OCI-LY7 (cell line): ENCODE measurements at regions not wholly inside any gene's neighbourhood (a gene's known extent, or its start where the extent isn't known, plus 50 kb on each side); places are given as distances from the start of the nearest gene placed in this dataset.

Experiments used
- BruUV-seq: library from RNA; stranded (reverse); fragments of 400-500 nt; replicated peaks from 2 replicates; lab custom pipeline; 2021; lab: Mats Ljungman, UMichigan
- CTCF ChIA-PET: fragments of 300-600 bp; sonication (Branson Sonifier 250); formaldehyde crosslinking; loops from one replicate; lab custom pipeline; 2022; ENCODE audit warnings: antibody characterized with exemption; ENCODE audit not compliant: unreplicated experiment; lab: Charles Lee
- POLR2A ChIA-PET: fragments of 300-600 bp; sonication (Branson Sonifier 250); formaldehyde crosslinking; loops from one replicate; lab custom pipeline; 2022; ENCODE audit warnings: antibody characterized with exemption; lab: Charles Lee
- DNase-seq: peaks from one replicate; pipeline ENCODE4 v3.0.0-alpha.2; 2015; ENCODE audit warnings: low spot score
- H2AFZ ChIP-seq: fragments of 200-600 bp; sonication (generic), shearing (Covaris generic); 2 replicates; pipeline ENCODE4 v1.6.1; 2014; ENCODE audit warnings: mild to moderate bottlenecking, antibody characterized with exemption, low read length, moderate library complexity
- H3K27ac ChIP-seq: fragments of 200-600 bp; sonication (generic); 2 replicates; pipeline ENCODE4 v1.5.1; 2014; ENCODE audit warnings: mixed run types, low read depth, mild to moderate bottlenecking, moderate library complexity, low read length, inconsistent platforms; ENCODE audit not compliant: poor library complexity, severe bottlenecking
- H3K36me3 ChIP-seq: fragments of 200-600 bp; sonication (generic); 2 replicates; pipeline ENCODE4 v1.6.1; 2014; ENCODE audit warnings: mild to moderate bottlenecking, antibody characterized with exemption, low read length, moderate library complexity, mixed read lengths; ENCODE audit not compliant: insufficient read depth
- H3K4me1 ChIP-seq: fragments of 200-600 bp; sonication (generic); 2 replicates; pipeline ENCODE4 v1.5.1; 2014; ENCODE audit warnings: mild to moderate bottlenecking, low read length; ENCODE audit not compliant: insufficient read depth, poor library complexity, severe bottlenecking
- H3K4me2 ChIP-seq: fragments of 200-600 bp; sonication (generic); 2 replicates; pipeline ENCODE4 v1.6.1; 2014; ENCODE audit warnings: mild to moderate bottlenecking, low read length
- H3K4me3 ChIP-seq: fragments of 200-600 bp; sonication (generic); 2 replicates; pipeline ENCODE4 v1.5.1; 2014; ENCODE audit warnings: mild to moderate bottlenecking, low read depth, low read length; ENCODE audit not compliant: poor library complexity, severe bottlenecking
- H3K79me2 ChIP-seq: fragments of 200-600 bp; sonication (generic); 2 replicates; pipeline ENCODE4 v1.6.1; 2016; ENCODE audit warnings: low read depth, mild to moderate bottlenecking, low read length, moderate library complexity, mixed read lengths; ENCODE audit not compliant: insufficient read depth
- H3K9me2 ChIP-seq: fragments of 200-600 bp; sonication (generic); 2 replicates; pipeline ENCODE4 v1.6.1; 2016; ENCODE audit warnings: mild to moderate bottlenecking, low read length, mixed read lengths; ENCODE audit not compliant: insufficient read depth
- H3K9me3 ChIP-seq: fragments of 200-600 bp; sonication (generic); 2 replicates; pipeline ENCODE4 v1.6.1; 2014; ENCODE audit warnings: mild to moderate bottlenecking, mixed run types, low read length, mixed read lengths
- H4K20me1 ChIP-seq: fragments of 200-600 bp; sonication (generic); 2 replicates; pipeline ENCODE4 v1.6.1; 2014; ENCODE audit warnings: mild to moderate bottlenecking, antibody characterized with exemption, low read length, moderate library complexity, mixed read lengths; ENCODE audit not compliant: insufficient read depth
- EZH2phosphoT487 ChIP-seq: fragments of 200-600 bp; sonication (generic); IDR thresholded peaks from 2 replicates; pipeline ENCODE4 v1.6.1; 2018; ENCODE audit warnings: low read depth, borderline replicate concordance, mild to moderate bottlenecking, mixed run types, antibody characterized with exemption, low read length, moderate library complexity, mixed read lengths
- intact Hi-C: fragments of 100-400 bp; cut with micrococcal nuclease; formaldehyde crosslinking; loops from one replicate; pipeline ENCODE4 v1.10.0; 2022; ENCODE audit not compliant: unreplicated experiment
- TF ChIP-seq, protein P1 (sequence below): fragments of 200-600 bp; sonication (generic); conservative IDR thresholded peaks from 2 replicates; pipeline ENCODE4 v1.5.1; 2014; ENCODE audit warnings: mild to moderate bottlenecking, antibody characterized with exemption, low read length, moderate library complexity, mixed read lengths

DNA sequence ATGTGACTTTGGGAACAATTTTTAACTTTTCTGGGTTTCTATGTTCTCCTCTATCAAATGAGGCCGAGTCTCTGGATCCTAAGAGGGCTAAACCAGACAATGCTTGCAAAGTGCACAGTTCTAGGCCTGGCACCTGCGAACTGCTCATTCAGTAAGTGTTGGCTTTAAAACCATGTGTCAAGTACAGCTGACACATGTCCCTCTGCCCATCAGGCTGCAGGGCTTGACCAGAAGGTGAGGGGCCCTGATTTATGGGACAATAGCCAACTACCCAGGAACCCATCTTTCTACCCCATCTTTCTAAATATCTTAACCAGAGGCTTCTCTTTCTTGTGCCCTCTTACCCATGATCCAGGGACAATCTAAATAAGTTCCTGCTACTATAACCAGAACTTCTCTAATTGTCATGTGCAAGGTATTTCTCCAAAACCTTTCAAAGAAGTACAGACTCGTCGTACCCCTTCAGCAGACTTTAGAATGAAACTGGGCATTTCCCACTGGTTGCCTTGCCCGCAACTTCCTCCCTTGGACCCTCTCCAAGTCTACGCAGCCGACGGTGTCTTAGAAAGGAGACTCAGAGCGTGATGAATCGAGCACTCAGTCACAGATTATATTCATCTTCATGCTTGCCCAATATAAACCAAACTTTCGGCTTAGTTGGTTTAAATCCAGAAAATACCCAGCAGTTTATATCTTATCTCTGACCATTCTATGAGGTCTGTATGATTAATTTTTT lies 69.8 kb upstream of the STEAP1B start:
- Histone ChIP-seq H2AFZ (no peak overlapping the region), H3K4me1 (peaks cover 12% of the 10 kb centered on the region), H3K9me3 (no peaks in the 10 kb centered on the region), H3K9me2 (no peaks in the 10 kb centered on the region), H3K27ac (no peak overlapping the region), H4K20me1 (no peaks in the 10 kb centered on the region), H3K4me3 (no peak overlapping the region), H3K79me2 (no peaks in the 10 kb centered on the region), H3K4me2 (no peak overlapping the region), H3K36me3 (no peaks in the 10 kb centered on the region)
- intact Hi-C loops: loop anchor here (10.0 kb wide), 1 partner anchor 55 kb away; no protein-coding TSS in a partner anchor
- BruUV-seq: no TSS peak
- POLR2A ChIA-PET: no interaction called here
- CTCF ChIA-PET: no interaction called here
- TF ChIP-seq, protein P1, sequence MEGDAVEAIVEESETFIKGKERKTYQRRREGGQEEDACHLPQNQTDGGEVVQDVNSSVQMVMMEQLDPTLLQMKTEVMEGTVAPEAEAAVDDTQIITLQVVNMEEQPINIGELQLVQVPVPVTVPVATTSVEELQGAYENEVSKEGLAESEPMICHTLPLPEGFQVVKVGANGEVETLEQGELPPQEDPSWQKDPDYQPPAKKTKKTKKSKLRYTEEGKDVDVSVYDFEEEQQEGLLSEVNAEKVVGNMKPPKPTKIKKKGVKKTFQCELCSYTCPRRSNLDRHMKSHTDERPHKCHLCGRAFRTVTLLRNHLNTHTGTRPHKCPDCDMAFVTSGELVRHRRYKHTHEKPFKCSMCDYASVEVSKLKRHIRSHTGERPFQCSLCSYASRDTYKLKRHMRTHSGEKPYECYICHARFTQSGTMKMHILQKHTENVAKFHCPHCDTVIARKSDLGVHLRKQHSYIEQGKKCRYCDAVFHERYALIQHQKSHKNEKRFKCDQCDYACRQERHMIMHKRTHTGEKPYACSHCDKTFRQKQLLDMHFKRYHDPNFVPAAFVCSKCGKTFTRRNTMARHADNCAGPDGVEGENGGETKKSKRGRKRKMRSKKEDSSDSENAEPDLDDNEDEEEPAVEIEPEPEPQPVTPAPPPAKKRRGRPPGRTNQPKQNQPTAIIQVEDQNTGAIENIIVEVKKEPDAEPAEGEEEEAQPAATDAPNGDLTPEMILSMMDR: no peak
- TF ChIP-seq EZH2phosphoT487: no peak
- no peak for DNase-seq

DNA sequence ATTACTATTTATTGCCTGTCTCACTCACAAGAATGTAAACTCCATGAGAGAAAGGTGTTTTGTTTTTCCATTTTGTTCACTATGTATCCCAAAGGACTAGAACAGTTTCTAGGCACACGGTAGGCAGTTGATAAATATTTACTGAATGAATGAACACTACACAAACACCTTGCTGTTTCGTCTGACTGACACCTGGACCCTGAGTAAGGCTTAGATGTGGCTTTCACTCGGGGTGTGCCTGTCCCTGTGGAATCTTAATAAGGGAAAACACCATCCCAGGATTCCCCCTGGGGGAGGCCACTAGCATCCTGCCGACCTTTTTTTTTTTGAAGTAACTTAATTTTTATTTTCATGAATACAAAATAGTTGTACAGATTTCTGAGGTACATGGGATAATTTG lies 66.6 kb upstream of the STEAP1B start:
- Histone ChIP-seq H3K4me2 (no peak overlapping the region), H3K79me2 (no peaks in the 10 kb centered on the region), H3K27ac (no peak overlapping the region), H3K9me3 (no peaks in the 10 kb centered on the region), H2AFZ (no peak overlapping the region), H4K20me1 (no peaks in the 10 kb centered on the region), H3K36me3 (no peaks in the 10 kb centered on the region), H3K9me2 (no peaks in the 10 kb centered on the region), H3K4me3 (no peak overlapping the region), H3K4me1 (peaks cover 27% of the 10 kb centered on the region)
- DNase-seq: no peak
- intact Hi-C loops: loop anchor here (10.0 kb wide), 1 partner anchor 52 kb away; no protein-coding TSS in a partner anchor
- no TSS peak for BruUV-seq
- ChIA-PET CTCF (no interaction called here), POLR2A (no interaction called here)
- TF ChIP-seq, protein P1: no peak
- TF ChIP-seq EZH2phosphoT487: no peak

DNA sequence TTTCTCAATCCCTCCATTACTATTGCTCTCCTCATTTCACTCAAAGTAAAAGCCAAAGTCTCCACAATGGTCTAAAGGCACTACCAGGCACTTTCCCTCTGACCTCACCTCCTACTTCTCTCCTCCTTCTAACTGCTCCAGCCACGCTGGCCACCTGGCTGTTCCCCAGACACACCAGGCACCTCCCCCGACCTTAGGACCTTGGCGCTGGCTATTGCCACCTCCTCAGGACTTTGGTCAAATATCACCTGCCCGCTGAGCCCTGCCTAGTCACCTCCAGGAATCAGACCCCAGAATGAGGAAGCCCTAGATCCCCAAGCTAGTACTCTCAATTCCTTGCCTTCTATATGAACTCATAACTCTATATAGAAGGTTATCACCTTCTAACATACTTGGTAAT lies 66.2 kb upstream of the STEAP1B start:
- CTCF ChIA-PET: no interaction called here
- no peak for TF ChIP-seq EZH2phosphoT487
- TF ChIP-seq, protein P1: no peak
- H3K4me2 ChIP-seq: no peak overlapping the region

More for the DNA sequence above, 66.2 kb upstream of the STEAP1B start:
- POLR2A ChIA-PET: no interaction called here
- peaks cover 27% of the 10 kb centered on the region for H3K4me1 ChIP-seq
- no peak overlapping the region for H3K27ac ChIP-seq
- H3K9me2 ChIP-seq: no peaks in the 10 kb centered on the region
- no peaks in the 10 kb centered on the region for H3K79me2 ChIP-seq
- no TSS peak for BruUV-seq
- DNase-seq: no peak
- H3K36me3 ChIP-seq: no peaks in the 10 kb centered on the region
- no peaks in the 10 kb centered on the region for H4K20me1 ChIP-seq
- intact Hi-C loops: loop anchor here (10.0 kb wide), 1 partner anchor 51 kb away; no protein-coding TSS in a partner anchor
- no peaks in the 10 kb centered on the region for H3K9me3 ChIP-seq
- H2AFZ ChIP-seq: no peak overlapping the region
- H3K4me3 ChIP-seq: no peak overlapping the region
